Type B pancreatic cell (in vitro differentiated cells): ENCODE measurements at regions not wholly inside any gene's neighbourhood (a gene's known extent, or its start where the extent isn't known, plus 50 kb on each side); places are given as distances from the start of the nearest gene placed in this dataset.

Experiments used
- DNase-seq: peaks from one replicate; pipeline ENCODE4 v3.0.0; 2021; ENCODE audit warnings: mixed read lengths; ENCODE audit not compliant: unreplicated experiment; ENCODE audit errors: extremely low spot score
- H3K27ac Mint-ChIP-seq: 2 replicates; pipeline ENCODE4 v1.8.0; 2021; ENCODE audit warnings: mild to moderate bottlenecking, mixed read lengths
- H3K27me3 Mint-ChIP-seq: 2 replicates; pipeline ENCODE4 v1.8.0; 2021; ENCODE audit warnings: mixed read lengths
- H3K36me3 Mint-ChIP-seq: 2 replicates; pipeline ENCODE4 v1.8.0; 2021; ENCODE audit warnings: mixed read lengths
- H3K4me1 Mint-ChIP-seq: one replicate; pipeline ENCODE4 v1.8.0; 2021; ENCODE audit warnings: mixed read lengths; ENCODE audit not compliant: unreplicated experiment
- H3K4me3 Mint-ChIP-seq: 2 replicates; pipeline ENCODE4 v1.8.0; 2021; ENCODE audit warnings: mild to moderate bottlenecking, mixed read lengths
- H3K9me3 Mint-ChIP-seq: 2 replicates; pipeline ENCODE4 v1.8.0; 2021; ENCODE audit warnings: mixed read lengths
- CTCF ChIP-seq: fragments of 200-600 bp; sonication (generic); conservative IDR thresholded peaks from 2 replicates; pipeline ENCODE4 v1.5.0; 2021; ENCODE audit warnings: antibody characterized with exemption, mild to moderate bottlenecking

- H3K36me3 Mint-ChIP-seq = peaks cover 3% of the 10 kb centered on the region
- peak overlapping the region; percentile 65 for H3K27ac Mint-ChIP-seq
- peaks cover 16% of the 10 kb centered on the region for H3K4me1 Mint-ChIP-seq
- peaks cover 9% of the 10 kb centered on the region for H3K9me3 Mint-ChIP-seq
- no peak for TF ChIP-seq CTCF
- H3K27me3 Mint-ChIP-seq = peaks cover 2% of the 10 kb centered on the region
- DNase-seq = no peak
- peak overlapping the region; percentile 26 for H3K4me3 Mint-ChIP-seq
Observed at GRCh38 chr13:105979131-105980011, 556.1 kb downstream of the EFNB2 start.

GRCh38 chr13:105974380-105974779 is 561.1 kb downstream of the EFNB2 start:
- no peak for DNase-seq
- H3K9me3 Mint-ChIP-seq = peaks cover 4% of the 10 kb centered on the region
- peaks cover 2% of the 10 kb centered on the region for H3K27me3 Mint-ChIP-seq
- no peak overlapping the region for H3K4me3 Mint-ChIP-seq
- TF ChIP-seq CTCF = no peak
- H3K27ac Mint-ChIP-seq = no peak overlapping the region
- H3K36me3 Mint-ChIP-seq = peaks cover 3% of the 10 kb centered on the region
- H3K4me1 Mint-ChIP-seq = peaks cover 44% of the 10 kb centered on the region

- Mint-ChIP-seq H3K9me3 (peaks cover 4% of the 10 kb centered on the region), H3K4me3 (peak overlapping the region; percentile 37), H3K27me3 (peaks cover 2% of the 10 kb centered on the region), H3K36me3 (peaks cover 3% of the 10 kb centered on the region), H3K4me1 (peaks cover 37% of the 10 kb centered on the region), H3K27ac (no peak overlapping the region)
- DNase-seq = no peak
- TF ChIP-seq CTCF = no peak
Observed at GRCh38 chr13:105972811-105973590, 562.5 kb downstream of the EFNB2 start.

GRCh38 chr13:105972306-105972721 is 563.1 kb downstream of the EFNB2 start:
- H3K9me3 Mint-ChIP-seq = peaks cover 1% of the 10 kb centered on the region
- peaks cover under 1% of the 10 kb centered on the region for H3K36me3 Mint-ChIP-seq
- TF ChIP-seq CTCF = no peak
- H3K27ac Mint-ChIP-seq = no peak overlapping the region
- peaks cover 37% of the 10 kb centered on the region for H3K4me1 Mint-ChIP-seq
- no peaks in the 10 kb centered on the region for H3K27me3 Mint-ChIP-seq
- H3K4me3 Mint-ChIP-seq = peak overlapping the region; percentile 21
- no peak for DNase-seq

- Mint-ChIP-seq H3K9me3 (no peaks in the 10 kb centered on the region), H3K27me3 (no peaks in the 10 kb centered on the region), H3K4me1 (peaks cover 37% of the 10 kb centered on the region), H3K4me3 (peak overlapping the region; percentile 21), H3K36me3 (no peaks in the 10 kb centered on the region), H3K27ac (no peak overlapping the region)
- no peak for DNase-seq
- no peak for TF ChIP-seq CTCF
Observed at GRCh38 chr13:105971738-105972137, 563.7 kb downstream of the EFNB2 start.
